GM12892 (cell line): ENCODE measurements at regions not wholly inside any gene's neighbourhood (a gene's known extent, or its start where the extent isn't known, plus 50 kb on each side); places are given as distances from the start of the nearest gene placed in this dataset.

Experiments used
- POLR2A ChIP-seq: IDR thresholded peaks from 2 replicates; pipeline ENCODE4 v1.6.1; 2011; ENCODE audit warnings: low read depth, low read length, control low read depth
- POLR2AphosphoS5 ChIP-seq: IDR thresholded peaks from 2 replicates; pipeline ENCODE4 v1.6.1; 2011; ENCODE audit warnings: low read depth, low read length, control low read depth

DNA sequence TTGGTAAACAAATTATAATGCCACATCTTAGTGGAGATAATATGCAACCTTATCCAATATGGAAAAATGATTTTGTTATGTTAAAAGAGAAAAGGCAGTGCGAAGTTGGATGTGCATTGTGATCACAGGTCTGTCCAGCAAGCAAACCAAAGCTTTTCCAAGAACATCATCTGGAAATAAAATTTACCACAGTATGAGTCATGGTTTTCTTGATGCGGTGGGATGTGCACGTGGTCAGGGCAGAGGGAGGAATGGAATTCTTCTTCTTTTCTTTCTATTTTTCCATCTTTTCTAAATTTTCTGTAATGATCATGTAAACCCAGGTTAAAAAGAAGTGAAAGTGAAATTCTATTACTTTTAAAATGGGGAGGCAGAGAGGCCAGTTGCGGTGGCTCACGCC, 169.8 kb downstream of the C11orf91 start:
- no peak for TF ChIP-seq POLR2A
- no peak for TF ChIP-seq POLR2AphosphoS5
